ENCODE measurements at regions not wholly inside any gene's neighbourhood (a gene's known extent, or its start where the extent isn't known, plus 50 kb on each side); places are given as distances from the start of the nearest gene placed in this dataset.

GRCh38 chr11:44498089-44498871 is 67.2 kb upstream of the CD82 start:
- DNase-seq = no peak

DNA sequence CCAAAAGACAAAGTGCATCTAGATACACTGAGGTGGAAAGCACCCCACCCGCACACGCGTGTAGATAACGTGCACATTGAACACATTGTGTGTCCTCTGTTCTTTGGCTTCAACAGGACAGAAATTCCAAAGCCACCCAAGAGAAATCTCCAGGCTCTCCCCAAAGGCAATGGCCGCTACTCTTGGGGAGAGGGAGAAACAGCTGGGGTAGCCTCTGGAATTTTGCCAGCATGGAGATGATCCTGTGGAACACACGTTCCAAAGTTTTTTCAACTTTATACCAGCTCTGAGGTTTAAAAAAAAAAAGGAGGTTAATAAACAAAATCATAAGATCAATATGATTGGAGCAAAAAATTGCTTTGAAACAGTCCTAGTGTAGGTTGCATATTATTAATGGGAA is 63.0 kb upstream of the CD82 start:
- no peak for DNase-seq

- DNase-seq = no peak
Observed at GRCh38 chr11:44505581-44506054, 59.8 kb upstream of the CD82 start.

- DNase-seq = no peak
Observed at GRCh38 chr11:44506375-44507016, 59.0 kb upstream of the CD82 start.

- DNase-seq = no peak
Observed at GRCh38 chr11:44507491-44507890, 58.0 kb upstream of the CD82 start.

DNA sequence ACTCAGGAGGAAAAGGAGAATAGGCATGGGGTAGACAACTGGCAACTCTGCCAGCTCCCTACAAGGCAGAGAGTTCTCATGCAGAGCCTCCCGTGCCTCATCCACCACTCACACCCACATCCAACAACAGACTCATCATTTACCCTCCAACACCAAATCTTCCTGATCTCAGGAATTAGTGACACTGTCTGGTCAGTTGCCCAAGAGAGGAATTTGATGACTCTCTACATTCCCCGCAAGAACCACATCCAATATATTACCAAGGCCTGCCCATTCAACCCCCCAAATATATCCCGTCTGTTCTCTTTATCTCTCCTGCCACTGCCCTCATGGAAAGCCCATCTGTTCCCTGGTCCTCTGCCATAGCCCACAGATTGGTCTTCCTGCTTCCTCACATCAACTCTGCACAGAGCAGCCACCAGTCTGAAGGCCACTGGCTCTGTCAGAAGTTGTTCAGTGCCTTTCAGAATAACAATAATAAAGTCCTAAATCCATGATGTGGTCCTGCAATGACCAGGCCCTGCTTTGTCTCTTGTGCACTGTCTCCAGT is 57.5 kb upstream of the CD82 start:
- DNase-seq = no peak

GRCh38 chr11:44509296-44509695 is 56.2 kb upstream of the CD82 start:
- DNase-seq = no peak

- no peak for DNase-seq
Observed at GRCh38 chr11:44510372-44510771, 55.1 kb upstream of the CD82 start.

DNA sequence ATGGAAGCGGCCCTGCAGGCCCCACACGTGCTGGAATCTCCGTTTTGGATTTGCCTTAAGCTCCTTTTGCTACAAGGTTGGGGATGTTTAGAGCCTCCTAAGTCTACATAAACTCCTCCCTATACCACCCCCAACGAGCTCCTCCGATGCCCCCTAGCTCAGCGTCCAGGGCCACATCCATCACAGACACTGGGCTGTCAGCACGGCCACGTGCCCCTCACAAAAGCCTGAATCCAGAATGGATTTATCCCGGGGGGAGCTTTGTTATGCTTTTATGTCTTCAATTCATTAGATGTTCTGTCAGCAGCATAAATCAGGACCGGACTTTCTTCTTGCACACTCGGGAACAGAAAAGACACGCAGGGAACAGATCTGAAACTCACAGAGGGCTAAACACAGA is 52.6 kb upstream of the CD82 start:
- no peak for DNase-seq

GRCh38 chr11:44515048-44515447 is 50.4 kb upstream of the CD82 start:
- no peak for DNase-seq
